ENCODE measurements at regions not wholly inside any gene's neighbourhood (a gene's known extent, or its start where the extent isn't known, plus 50 kb on each side); places are given as distances from the start of the nearest gene placed in this dataset.
"Not testable (repeated sequence)": the region's sequence is repeated elsewhere in the genome, so short reads cannot be mapped to it uniquely, and the experiment has no call there.

DNA sequence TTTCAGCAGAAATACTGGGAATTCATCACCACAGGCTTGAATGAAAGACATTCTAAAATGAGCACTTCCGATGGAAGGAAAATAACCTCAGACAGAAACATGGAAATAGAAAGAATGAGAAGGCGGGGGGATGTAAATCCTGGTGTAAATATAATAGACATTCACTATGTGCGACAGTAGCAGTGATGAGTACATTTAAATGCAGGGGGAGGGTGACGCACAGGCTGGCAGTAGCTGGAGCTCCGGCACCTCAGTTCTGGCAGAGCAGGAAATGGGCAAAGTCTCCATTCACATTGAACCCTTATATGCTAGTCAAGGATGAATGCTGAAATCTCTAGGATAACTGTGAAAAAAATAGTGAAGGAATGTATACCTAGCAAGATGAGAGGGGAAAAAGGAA is 172.7 kb upstream of the C14orf180 start:
- no peak for DNase-seq (ENCODE audit: low spot score in 2 of 2)
- no peaks in the 10 kb centered on the region for H3K4me1 ChIP-seq
- no peak overlapping the region for H3K4me3 ChIP-seq
- TF ChIP-seq POLR2AphosphoS5 (IDR thresholded peaks at IDR 0.05), result no peak
- TF ChIP-seq, protein P1, sequence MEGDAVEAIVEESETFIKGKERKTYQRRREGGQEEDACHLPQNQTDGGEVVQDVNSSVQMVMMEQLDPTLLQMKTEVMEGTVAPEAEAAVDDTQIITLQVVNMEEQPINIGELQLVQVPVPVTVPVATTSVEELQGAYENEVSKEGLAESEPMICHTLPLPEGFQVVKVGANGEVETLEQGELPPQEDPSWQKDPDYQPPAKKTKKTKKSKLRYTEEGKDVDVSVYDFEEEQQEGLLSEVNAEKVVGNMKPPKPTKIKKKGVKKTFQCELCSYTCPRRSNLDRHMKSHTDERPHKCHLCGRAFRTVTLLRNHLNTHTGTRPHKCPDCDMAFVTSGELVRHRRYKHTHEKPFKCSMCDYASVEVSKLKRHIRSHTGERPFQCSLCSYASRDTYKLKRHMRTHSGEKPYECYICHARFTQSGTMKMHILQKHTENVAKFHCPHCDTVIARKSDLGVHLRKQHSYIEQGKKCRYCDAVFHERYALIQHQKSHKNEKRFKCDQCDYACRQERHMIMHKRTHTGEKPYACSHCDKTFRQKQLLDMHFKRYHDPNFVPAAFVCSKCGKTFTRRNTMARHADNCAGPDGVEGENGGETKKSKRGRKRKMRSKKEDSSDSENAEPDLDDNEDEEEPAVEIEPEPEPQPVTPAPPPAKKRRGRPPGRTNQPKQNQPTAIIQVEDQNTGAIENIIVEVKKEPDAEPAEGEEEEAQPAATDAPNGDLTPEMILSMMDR (IDR thresholded peaks at IDR 0.05), result no peak
- TF ChIP-seq POLR2A (IDR thresholded peaks at IDR 0.05), result no peak
- H3K9me3 ChIP-seq, result peaks cover 15 to 17% of the 10 kb centered on the region in 2 donors
- H3K36me3 ChIP-seq, result no peaks in the 10 kb centered on the region
- H3K27ac ChIP-seq, result no peak overlapping the region
- intact Hi-C loops (cut with DNase I; ENCODE audit: low total_unique reads), result no loop called here
- H3K27me3 ChIP-seq, result peaks cover 0 to 16% of the 10 kb centered on the region in 2 donors

DNA sequence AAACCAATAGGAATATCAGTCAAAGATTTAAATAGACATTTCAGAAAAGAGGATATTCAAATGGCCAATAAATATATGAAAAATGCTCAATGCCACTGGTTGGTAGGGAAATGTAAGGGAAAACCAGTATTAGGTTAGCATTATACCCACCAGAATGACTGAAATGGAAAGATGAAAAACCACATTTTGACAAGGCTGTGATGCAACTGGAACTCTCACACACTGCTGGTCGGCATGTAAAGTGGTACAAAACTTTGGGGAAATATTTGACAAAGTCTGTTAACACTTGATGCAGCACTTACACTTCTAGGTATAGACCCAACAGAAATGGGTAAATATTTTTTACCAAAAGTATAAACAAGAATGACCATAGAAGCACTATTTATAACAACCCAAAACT is 163.2 kb upstream of the C14orf180 start:
- intact Hi-C loops (cut with DNase I; ENCODE audit: low total_unique reads), result no loop called here
- DNase-seq (ENCODE audit: low spot score in 2 of 2), result no peak
- H3K9me3 ChIP-seq, result no peaks in the 10 kb centered on the region
- no peak overlapping the region for H3K4me3 ChIP-seq
- H3K4me1 ChIP-seq, result no peaks in the 10 kb centered on the region
- no peaks in the 10 kb centered on the region for H3K36me3 ChIP-seq
- H3K27ac ChIP-seq, result no peak overlapping the region
- peaks cover 0 to 4% of the 10 kb centered on the region in 2 donors for H3K27me3 ChIP-seq
- TF ChIP-seq POLR2A (IDR thresholded peaks at IDR 0.05) (no peak), POLR2AphosphoS5 (IDR thresholded peaks at IDR 0.05) (no peak)

DNA sequence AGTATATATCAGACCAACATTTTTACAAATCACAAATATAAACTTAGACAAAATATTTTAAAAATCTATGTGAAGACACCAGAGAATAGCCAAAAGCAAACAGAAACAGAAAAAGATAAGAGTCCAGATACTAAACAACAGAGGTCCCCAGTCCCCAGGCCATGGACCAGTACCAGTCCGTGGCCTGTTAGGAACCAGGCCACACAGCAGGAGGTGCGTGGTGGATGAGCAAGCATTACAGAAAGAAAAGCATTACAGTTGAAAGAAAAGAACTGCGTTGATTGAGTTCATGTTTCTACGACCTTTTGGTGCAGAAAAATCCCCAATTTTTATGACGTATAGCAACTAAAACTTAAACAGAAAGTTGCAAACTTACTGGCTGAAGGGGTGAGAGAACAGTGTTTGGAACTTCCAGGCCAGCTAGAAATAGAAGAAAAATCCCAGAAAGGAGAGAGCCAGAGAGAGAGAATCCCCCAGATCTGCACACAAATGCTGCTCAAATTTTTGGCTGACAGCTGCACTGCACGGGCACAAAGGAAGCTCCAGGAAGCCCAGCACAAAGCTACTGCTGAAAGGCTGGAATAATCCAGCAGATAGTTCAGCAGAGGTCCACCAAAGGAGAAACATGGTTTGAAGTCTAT is 159.6 kb upstream of the C14orf180 start:
- no peak overlapping the region for H3K4me3 ChIP-seq
- no peaks in the 10 kb centered on the region for H3K9me3 ChIP-seq
- no peaks in the 10 kb centered on the region for H3K4me1 ChIP-seq
- intact Hi-C loops (cut with DNase I; ENCODE audit: low total_unique reads), result no loop called here
- no peak overlapping the region for H3K27ac ChIP-seq
- DNase-seq (ENCODE audit: low spot score in 2 of 2), result no peak
- no peaks in the 10 kb centered on the region for H3K36me3 ChIP-seq
- peaks cover 0 to 27% of the 10 kb centered on the region in 2 donors for H3K27me3 ChIP-seq
- TF ChIP-seq POLR2A (IDR thresholded peaks at IDR 0.05), result no peak

DNA sequence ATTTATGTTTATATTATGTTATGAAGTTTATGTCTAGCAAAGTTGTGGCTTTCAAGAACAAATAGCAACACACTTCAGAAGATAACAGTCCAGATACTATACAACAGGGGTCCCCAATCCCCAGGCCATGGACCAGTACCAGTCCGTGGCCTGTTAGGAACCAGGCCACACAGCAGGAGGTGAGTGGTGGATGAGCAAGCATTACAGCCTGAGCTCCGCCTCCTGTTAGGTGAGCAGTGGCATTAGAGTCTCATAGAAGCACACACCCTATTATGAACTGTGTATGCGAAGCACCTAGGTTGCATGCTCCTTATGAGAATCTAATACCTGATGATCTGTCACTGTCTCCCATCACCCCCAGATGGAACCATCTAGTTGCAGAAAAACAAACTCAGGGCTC is 159.0 kb upstream of the C14orf180 start:
- H3K36me3 ChIP-seq; H3K9me3 ChIP-seq; H3K4me3 ChIP-seq; intact Hi-C loops (cut with DNase I; ENCODE audit: low total_unique reads); DNase-seq (ENCODE audit: low spot score in 2 of 2); H3K27ac ChIP-seq; H3K4me1 ChIP-seq: not testable (repeated sequence)
- peaks cover 0 to 33% of the 10 kb centered on the region in 2 donors for H3K27me3 ChIP-seq

DNA sequence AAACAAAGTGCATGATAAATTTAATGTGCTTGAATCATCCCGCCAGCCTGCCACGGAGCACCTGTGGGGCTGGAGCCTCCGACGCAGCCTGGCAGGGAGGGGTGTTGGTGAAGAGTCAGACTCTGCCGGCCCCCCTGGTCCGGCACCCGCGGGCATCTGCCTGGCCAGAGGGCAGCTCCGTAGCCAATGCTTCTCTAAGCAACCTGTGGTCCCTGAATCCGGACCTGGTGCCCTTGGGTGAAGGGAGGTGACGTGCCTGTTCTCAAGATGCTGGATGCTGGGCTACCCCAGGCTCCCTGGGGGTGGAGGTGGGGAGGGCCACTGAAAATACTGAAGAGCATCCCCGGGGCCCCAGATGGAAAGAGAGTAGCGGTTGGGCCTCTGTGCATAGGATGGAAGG is 158.6 kb upstream of the C14orf180 start:
- intact Hi-C loops (cut with DNase I; ENCODE audit: low total_unique reads), result no loop called here
- TF ChIP-seq, protein P1 (IDR thresholded peaks at IDR 0.05), result no peak
- TF ChIP-seq POLR2AphosphoS5 (IDR thresholded peaks at IDR 0.05), result no peak
- no peak for TF ChIP-seq POLR2A (IDR thresholded peaks at IDR 0.05)
- no peaks in the 10 kb centered on the region for H3K36me3 ChIP-seq
- H3K4me1 ChIP-seq, result no peaks in the 10 kb centered on the region
- no peak for DNase-seq (ENCODE audit: low spot score in 2 of 2)
- H3K9me3 ChIP-seq, result no peaks in the 10 kb centered on the region
- H3K4me3 ChIP-seq, result no peak overlapping the region
- H3K27ac ChIP-seq, result no peak overlapping the region
- peaks cover 0 to 34% of the 10 kb centered on the region in 2 donors for H3K27me3 ChIP-seq

DNA sequence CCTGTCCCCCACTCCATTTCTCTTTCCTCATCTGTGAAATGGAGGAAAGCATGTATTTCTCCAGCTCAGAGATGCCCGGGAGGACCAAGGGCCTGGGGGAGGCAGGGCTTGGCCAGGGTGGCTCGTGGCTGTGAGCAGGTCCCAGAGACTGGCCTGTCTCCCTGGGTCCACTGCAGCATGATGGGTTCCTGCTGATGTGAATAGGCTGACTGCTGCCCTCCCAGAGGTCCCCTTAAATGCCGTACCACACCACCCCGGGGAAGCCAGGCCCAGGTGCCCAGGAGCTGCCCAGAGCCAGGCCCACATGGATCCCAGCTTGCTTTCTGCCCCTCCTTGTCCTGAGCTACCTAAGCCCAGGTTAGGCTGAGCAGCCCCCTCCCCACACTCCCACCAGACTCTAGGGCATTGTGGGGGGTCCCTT is 158.2 kb upstream of the C14orf180 start:
- no peak for TF ChIP-seq POLR2A (IDR thresholded peaks at IDR 0.05)
- TF ChIP-seq, protein P1 (IDR thresholded peaks at IDR 0.05), result no peak
- no peak for TF ChIP-seq POLR2AphosphoS5 (IDR thresholded peaks at IDR 0.05)
- Histone ChIP-seq H3K27ac (no peak overlapping the region), H3K27me3 (peaks cover 0 to 34% of the 10 kb centered on the region in 2 donors), H3K4me1 (no peaks in the 10 kb centered on the region), H3K36me3 (no peaks in the 10 kb centered on the region), H3K4me3 (no peak overlapping the region), H3K9me3 (no peaks in the 10 kb centered on the region)
- no peak for DNase-seq (ENCODE audit: low spot score in 2 of 2)
- intact Hi-C loops (cut with DNase I; ENCODE audit: low total_unique reads), result no loop called here

Measured in breast epithelium (tissue), 4 donors.